ENCODE measurements at regions not wholly inside any gene's neighbourhood (a gene's known extent, or its start where the extent isn't known, plus 50 kb on each side); places are given as distances from the start of the nearest gene placed in this dataset.

- Histone ChIP-seq H3K4me1 (ENCODE audit: control insufficient read depth, insufficient read depth, low read length) (no peaks in the 10 kb centered on the region; the same call in 1 of the 2 replicates), H4K20me1 (ENCODE audit: insufficient read depth, low read length) (no peaks in the 10 kb centered on the region), H2AK9ac (replicated peaks; ENCODE audit: low read depth, low read length, poor library complexity) (no peak overlapping the region), H3K36me3 (ENCODE audit: control insufficient read depth, insufficient read depth, low read length) (no peaks in the 10 kb centered on the region), H3K56ac (ENCODE audit: extremely low read depth, insufficient read depth, low read length) (no peak overlapping the region), H3K14ac (replicated peaks; ENCODE audit: low read depth, low read length) (no peak overlapping the region), H3K4me2 (ENCODE audit: low read depth, low read length) (no peak overlapping the region), H3K9me1 (ENCODE audit: insufficient read depth, low read length) (no peaks in the 10 kb centered on the region), H4K5ac (ENCODE audit: low read depth, low read length) (no peak overlapping the region), H3K4me3 (ENCODE audit: insufficient read depth, low read depth, low read length) (no peak overlapping the region), H3K79me1 (ENCODE audit: low read depth in 1 of 2, low read length in 2 of 2) (no peaks in the 10 kb centered on the region), H2BK20ac (ENCODE audit: low read depth, low read length) (no peak overlapping the region), H3K9me3 (ENCODE audit: control insufficient read depth, insufficient read depth, low read length) (0 out of 2 replicates have a peak, but pooled peaks cover 2% of the 10 kb centered on the region), H4K91ac (ENCODE audit: insufficient read depth, low read depth, low read length) (no peak overlapping the region), H2AFZ (replicated peaks; ENCODE audit: low read length, poor library complexity) (no peak overlapping the region), H2AK5ac (ENCODE audit: low read depth, low read length) (no peak overlapping the region), H2BK120ac (ENCODE audit: low read depth, low read length) (no peak overlapping the region), H2BK15ac (ENCODE audit: low read depth, low read length) (no peak overlapping the region), H2BK5ac (ENCODE audit: low read depth, low read length, poor library complexity, severe bottlenecking) (no peak overlapping the region), H3K27ac (ENCODE audit: insufficient read depth, low read length) (no peak overlapping the region), H4K8ac (ENCODE audit: low read depth in 2 of 2, low read length in 2 of 2) (no peak overlapping the region), H3K23ac (ENCODE audit: low read depth, low read length) (no peak overlapping the region), H3K27me3 (ENCODE audit: control insufficient read depth, insufficient read depth, low read length) (no peaks in the 10 kb centered on the region), H3K4ac (ENCODE audit: low read depth, low read length) (no peak overlapping the region), H3K18ac (ENCODE audit: low read depth, low read length) (no peak overlapping the region), H3K9ac (ENCODE audit: low read depth, low read length) (no peak overlapping the region)
- TF ChIP-seq BHLHE40 (IDR thresholded peaks at IDR 0.05; ENCODE audit: low read depth, low read length), result no peak
- TF ChIP-seq NFE2L2 (IDR thresholded peaks at IDR 0.05; ENCODE audit: low read depth, low read length), result no peak
- TF ChIP-seq ELK1 (IDR thresholded peaks at IDR 0.05; ENCODE audit: borderline replicate concordance, low read depth, low read length), result no peak
- no peak for TF ChIP-seq POLR2A (IDR thresholded peaks at IDR 0.05; ENCODE audit: low read depth, low read length)
- no peak for TF ChIP-seq RFX5 (IDR thresholded peaks at IDR 0.05; ENCODE audit: low read depth, low read length)
- TF ChIP-seq RCOR1 (IDR thresholded peaks at IDR 0.05; ENCODE audit: insufficient replicate concordance, low read length), result no peak
- TF ChIP-seq FOS (IDR thresholded peaks at IDR 0.05; ENCODE audit: low read depth, low read length), result no peak
- TF ChIP-seq CEBPB (IDR thresholded peaks at IDR 0.05; ENCODE audit: low read depth, low read length), result no peak
- TF ChIP-seq MAZ (IDR thresholded peaks at IDR 0.05; ENCODE audit: borderline replicate concordance, low read depth, low read length), result no peak
- TF ChIP-seq CTCF (conservative IDR thresholded peaks at IDR 0.05; ENCODE audit: low read depth, low read length), result no peak
- no peak for TF ChIP-seq CHD1 (IDR thresholded peaks at IDR 0.05; ENCODE audit: low read depth, low read length)
- no peak for TF ChIP-seq USF2 (IDR thresholded peaks at IDR 0.05; ENCODE audit: low read depth, low read length)
- no peak for TF ChIP-seq RAD21 (IDR thresholded peaks at IDR 0.05; ENCODE audit: low read length)
- TF ChIP-seq SMC3 (IDR thresholded peaks at IDR 0.05; ENCODE audit: low read depth, low read length), result no peak
- WGBS, 2 experiments (ENCODE audit: extremely low coverage in 2 of 2, insufficient read length in 1 of 2), result no CpG with 5 or more reads among the region's 2 CpGs
- no peak for ATAC-seq (ENCODE audit: low read depth)
- POLR2A ChIA-PET (ENCODE audit: unreplicated experiment), result no interaction called here
- CTCF ChIA-PET, result interaction anchor here (0.6 to 3.7 kb wide), 4 partner anchors 9 to 58 kb away, joined by 3 to 13 read pairs (median 4); no protein-coding TSS in a partner anchor
- in situ Hi-C loops (cut with MboI; ENCODE audit: low sequenced_read_pairs), result no loop called here
- no peak for DNase-seq
- no TSS peak for BruUV-seq (replicated peaks)
- dilution Hi-C loops (cut with HindIII; ENCODE audit: low sequenced_read_pairs, unreplicated experiment), result no loop called here
- intact Hi-C loops (cut with micrococcal nuclease), result no loop called here
Measured at GRCh38 chr1:224863486-224863885, 66.0 kb upstream of the DNAH14 start.

Measured in IMR-90 (cell line).